Muscle of back (tissue), 3 donors: ENCODE measurements at regions not wholly inside any gene's neighbourhood (a gene's known extent, or its start where the extent isn't known, plus 50 kb on each side); places are given as distances from the start of the nearest gene placed in this dataset.

ENCODE experiments used
- DNase-seq, 3 donors: peaks; one replicate each; pipeline versions ENCODE4 v3.0.0 to v3.0.0-alpha.2; 2013

GRCh38 chr2:12251121-12251520 lies 465.6 kb upstream of the TRIB2 start:
- DNase-seq: no peak

- no peak for DNase-seq
These were observed 465.0 kb upstream of the TRIB2 start for GRCh38 chr2:12251749-12252148.

- no peak for DNase-seq
These were observed 463.5 kb upstream of the TRIB2 start for GRCh38 chr2:12253167-12253778.

GRCh38 chr2:12254280-12254860 lies 462.4 kb upstream of the TRIB2 start:
- DNase-seq: no peak

- DNase-seq: no peak
These were observed 460.5 kb upstream of the TRIB2 start for GRCh38 chr2:12256206-12256605.

- DNase-seq: no peak
These were observed 459.3 kb upstream of the TRIB2 start for GRCh38 chr2:12257476-12257875.

GRCh38 chr2:12259493-12259892 lies 457.2 kb upstream of the TRIB2 start:
- no peak for DNase-seq

- peak in 2 of 3 donors; percentile 4 to 18 for DNase-seq
These were observed 454.6 kb upstream of the TRIB2 start for GRCh38 chr2:12261986-12262680.

- DNase-seq: peak; percentile 24 to 67 (median 39)
These were observed 453.9 kb upstream of the TRIB2 start for GRCh38 chr2:12262681-12263436.

- no peak for DNase-seq
These were observed 453.0 kb upstream of the TRIB2 start for GRCh38 chr2:12263730-12264129.

GRCh38 chr2:12264146-12264545 lies 452.6 kb upstream of the TRIB2 start:
- no peak for DNase-seq

- DNase-seq: no peak
These were observed 451.1 kb upstream of the TRIB2 start for GRCh38 chr2:12265646-12266045.

GRCh38 chr2:12267042-12267441 lies 449.7 kb upstream of the TRIB2 start:
- no peak for DNase-seq

- DNase-seq: no peak
These were observed 447.4 kb upstream of the TRIB2 start for GRCh38 chr2:12269041-12269972.

- DNase-seq: no peak
These were observed 445.7 kb upstream of the TRIB2 start for GRCh38 chr2:12270876-12271588.

- DNase-seq: no peak
These were observed 445.1 kb upstream of the TRIB2 start for GRCh38 chr2:12271589-12271984.

GRCh38 chr2:12273111-12273510 lies 443.6 kb upstream of the TRIB2 start:
- DNase-seq: no peak

GRCh38 chr2:12274591-12274990 lies 442.1 kb upstream of the TRIB2 start:
- no peak for DNase-seq

- DNase-seq: peak in 2 of 3 donors; percentile 32 to 68
These were observed 439.3 kb upstream of the TRIB2 start for GRCh38 chr2:12277241-12278034.

- DNase-seq: no peak
These were observed 438.5 kb upstream of the TRIB2 start for GRCh38 chr2:12278217-12278750.
